H1 (cell line): ENCODE measurements at regions not wholly inside any gene's neighbourhood (a gene's known extent, or its start where the extent isn't known, plus 50 kb on each side); places are given as distances from the start of the nearest gene placed in this dataset.

Experiments used
- CTCF ChIA-PET: fragments of 300-600 bp; sonication (Branson Sonifier 250); formaldehyde crosslinking; loops from one replicate; lab custom pipeline; 2021; ENCODE audit not compliant: partially characterized antibody; lab: Charles Lee
- POLR2A ChIA-PET: fragments of 300-600 bp; sonication (Branson Sonifier 250); formaldehyde crosslinking; loops from one replicate; lab custom pipeline; 2021; ENCODE audit warnings: inconsistent platforms; ENCODE audit not compliant: partially characterized antibody; lab: Charles Lee
- DNase-seq, 2 experiments: peaks; one replicate each; pipeline versions ENCODE4 v3.0.0 to v3.0.0-alpha.2; 2010 to 2022; ENCODE audit warnings: low spot score in 2 of 2, low read depth in 1 of 2, mixed read lengths in 1 of 2
- FAIRE-seq: peaks from 2 replicates; lab custom pipeline; 2011; peaks lifted over from hg19 to GRCh38; lab: Jason Lieb, UNC
- H2AFZ ChIP-seq: 2 replicates; pipeline ENCODE4 v1.8.1; 2012; ENCODE audit warnings: low read length, inconsistent platforms
- H2AK5ac ChIP-seq: 2 replicates; pipeline ENCODE4 v1.6.1; 2013; ENCODE audit warnings: low read depth, low read length
- H2BK120ac ChIP-seq: replicated peaks from 2 replicates; pipeline ENCODE3; 2013; ENCODE audit warnings: low read depth, low read length, inconsistent platforms
- H2BK12ac ChIP-seq: 2 replicates; pipeline ENCODE4 v1.6.1; 2013; ENCODE audit warnings: low read depth, low read length
- H2BK15ac ChIP-seq: 2 replicates; pipeline ENCODE4 v1.6.1; 2013; ENCODE audit warnings: low read length
- H2BK20ac ChIP-seq: 2 replicates; pipeline ENCODE4 v1.6.1; 2013; ENCODE audit warnings: low read length
- H2BK5ac ChIP-seq: 2 replicates; pipeline ENCODE4 v1.6.1; 2013; ENCODE audit warnings: low read depth, low read length
- H3K14ac ChIP-seq: 2 replicates; pipeline ENCODE4 v1.6.1; 2013; ENCODE audit warnings: inconsistent platforms; ENCODE audit not compliant: insufficient read length
- H3K18ac ChIP-seq: 2 replicates; pipeline ENCODE4 v1.6.1; 2013; ENCODE audit warnings: low read length; ENCODE audit errors: extremely low read depth
- H3K23ac ChIP-seq: 2 replicates; pipeline ENCODE4 v1.6.1; 2013; ENCODE audit warnings: inconsistent platforms; ENCODE audit not compliant: insufficient read length
- H3K23me2 ChIP-seq: 2 replicates; pipeline ENCODE4 v1.6.1; 2013; ENCODE audit warnings: low read depth, low read length
- H3K27ac ChIP-seq: 2 replicates; pipeline ENCODE4 v1.6.1; 2011; ENCODE audit warnings: low read depth, low read length, inconsistent platforms
- H3K27me3 ChIP-seq, 4 experiments: replicated peaks in 1 of 4; 1 replicate in 1 of 4; 2 replicates in 3 of 4; pipeline versions ENCODE4 v1.6.1 to v1.8.1; 2011 to 2013; ENCODE audit warnings: low read length in 3 of 4, mild to moderate bottlenecking in 3 of 4, inconsistent platforms in 2 of 4, mixed read lengths in 2 of 4, moderate library complexity in 1 of 4; ENCODE audit not compliant: control insufficient read depth in 3 of 4, insufficient read depth in 3 of 4; ENCODE audit errors: extremely low read depth in 1 of 4
- H3K36me3 ChIP-seq, 4 experiments: 2 replicates each; pipeline versions ENCODE4 v1.6.1 to v1.8.1; 2011 to 2013; ENCODE audit warnings: mild to moderate bottlenecking in 4 of 4, low read length in 3 of 4, moderate library complexity in 2 of 4, control low read depth in 1 of 4, inconsistent platforms in 1 of 4; ENCODE audit not compliant: insufficient read depth in 4 of 4, control insufficient read depth in 2 of 4
- H3K4ac ChIP-seq: replicated peaks from 2 replicates; pipeline ENCODE3; 2013; ENCODE audit warnings: low read length, low read depth, mixed read lengths, inconsistent platforms; ENCODE audit not compliant: insufficient read length
- H3K4me1 ChIP-seq, 4 experiments: replicated peaks in 1 of 4; 1 replicate in 1 of 4; 2 replicates in 3 of 4; pipeline versions ENCODE4 v1.6.1 to v1.8.1; 2011 to 2013; ENCODE audit warnings: low read length in 3 of 4, inconsistent platforms in 2 of 4, mixed read lengths in 1 of 4; ENCODE audit not compliant: insufficient read depth in 4 of 4, control insufficient read depth in 3 of 4
- H3K4me2 ChIP-seq, 2 experiments: 2 replicates each; pipeline versions ENCODE4 v1.6.1 to v1.8.1; 2011 to 2013; ENCODE audit warnings: low read depth in 2 of 2, low read length in 2 of 2, control low read depth in 1 of 2, inconsistent platforms in 1 of 2, mild to moderate bottlenecking in 1 of 2; ENCODE audit not compliant: insufficient read depth in 1 of 2
- H3K4me3 ChIP-seq, 4 experiments: fragments of 200-600, 300-600 bp in 1 of 4; sonication (generic), shearing (Covaris generic), sonication (Bioruptor Twin) in 1 of 4; 2 replicates each; pipeline versions ENCODE4 v1.5.1 to v1.8.1; 2011 to 2016; ENCODE audit warnings: low read length in 4 of 4, low read depth in 3 of 4, control low read depth in 2 of 4, inconsistent platforms in 2 of 4, mild to moderate bottlenecking in 2 of 4, mixed read lengths in 1 of 4, moderate library complexity in 1 of 4; ENCODE audit not compliant: insufficient read depth in 2 of 4; ENCODE audit errors: extremely low read depth in 1 of 4
- H3K56ac ChIP-seq: replicated peaks from 2 replicates; pipeline ENCODE3; 2013; ENCODE audit warnings: low read depth, mild to moderate bottlenecking, mixed read lengths, low read length, inconsistent platforms; ENCODE audit not compliant: insufficient read length
- H3K79me1 ChIP-seq: 2 replicates; pipeline ENCODE4 v1.6.1; 2013; ENCODE audit warnings: low read depth, low read length, control low read depth
- H3K79me2 ChIP-seq, 2 experiments: 2 replicates each; pipeline versions ENCODE4 v1.6.1 to v1.8.1; 2012 to 2013; ENCODE audit warnings: low read length in 2 of 2, mild to moderate bottlenecking in 2 of 2, inconsistent platforms in 1 of 2; ENCODE audit not compliant: insufficient read depth in 2 of 2, control insufficient read depth in 1 of 2
- H3K9ac ChIP-seq, 4 experiments: replicated peaks in 1 of 4; 1 replicate in 1 of 4; 2 replicates in 3 of 4; pipeline versions ENCODE4 v1.6.1 to v1.8.1; 2011 to 2013; ENCODE audit warnings: low read depth in 3 of 4, low read length in 3 of 4, control low read depth in 2 of 4, mild to moderate bottlenecking in 2 of 4, moderate library complexity in 2 of 4, inconsistent platforms in 1 of 4; ENCODE audit errors: extremely low read depth in 1 of 4
- H3K9me3 ChIP-seq, 2 experiments: 2 replicates each; pipeline versions ENCODE4 v1.6.1 to v1.8.1; 2012 to 2013; ENCODE audit warnings: mild to moderate bottlenecking in 2 of 2, moderate library complexity in 2 of 2, control low read depth in 1 of 2, inconsistent platforms in 1 of 2, low read depth in 1 of 2, low read length in 1 of 2, mixed read lengths in 1 of 2; ENCODE audit not compliant: insufficient read depth in 2 of 2
- H4K20me1 ChIP-seq, 2 experiments: replicated peaks in 1 of 2; 2 replicates each; pipeline versions ENCODE3 to v1.8.1; 2011 to 2013; ENCODE audit warnings: inconsistent platforms in 2 of 2, low read length in 2 of 2, mild to moderate bottlenecking in 1 of 2; ENCODE audit not compliant: insufficient read depth in 2 of 2, control insufficient read depth in 1 of 2
- H4K5ac ChIP-seq: 2 replicates; pipeline ENCODE4 v1.6.1; 2013; ENCODE audit warnings: low read length, low read depth, mixed read lengths, inconsistent platforms; ENCODE audit not compliant: insufficient read length
- H4K8ac ChIP-seq: 2 replicates; pipeline ENCODE4 v1.8.0; 2013; ENCODE audit warnings: mild to moderate bottlenecking, moderate library complexity, low read length, inconsistent platforms; ENCODE audit not compliant: insufficient read depth; ENCODE audit errors: extremely low read depth
- H4K91ac ChIP-seq: replicated peaks from 2 replicates; pipeline ENCODE3; 2013; ENCODE audit warnings: low read length, mixed read lengths, inconsistent platforms; ENCODE audit not compliant: insufficient read length
- KDM1A ChIP-seq: fragments of 200-600, 300-600 bp; sonication (generic); IDR thresholded peaks from 2 replicates; pipeline ENCODE4 v1.7.1; 2016; ENCODE audit warnings: mild to moderate bottlenecking, low read length, borderline replicate concordance
- KDM5A ChIP-seq: fragments of 200-600 bp; IDR thresholded peaks from 2 replicates; pipeline ENCODE4 v1.7.1; 2012; ENCODE audit warnings: mild to moderate bottlenecking, low read length, inconsistent platforms, mixed read lengths
- MAFK ChIP-seq: IDR thresholded peaks from 2 replicates; pipeline ENCODE4 v1.6.1; 2012; ENCODE audit warnings: low read depth, mild to moderate bottlenecking, improper control_type of control experiment, low read length
- RAD21 ChIP-seq, 2 experiments: IDR thresholded peaks in 1 of 2; conservative IDR thresholded peaks in 1 of 2; 2 replicates each; pipeline ENCODE4 v1.6.1; 2011; ENCODE audit warnings: low read depth in 2 of 2, low read length in 2 of 2, improper control_type of control experiment in 1 of 2, inconsistent platforms in 1 of 2, mild to moderate bottlenecking in 1 of 2, moderate library complexity in 1 of 2
- SP1 ChIP-seq: IDR thresholded peaks from 2 replicates; pipeline ENCODE4 v1.6.1; 2011; ENCODE audit warnings: low read depth, low read length
- WGBS, 2 experiments: shearing (Covaris generic) in 1 of 2; methylation state at CpG; one replicate each; pipeline versions ENCODE4 v1.1.6 to v1.1.7; 2013 to 2015; ENCODE audit warnings: low lambda C conversion rate in 2 of 2, mixed read lengths in 2 of 2, inconsistent platforms in 1 of 2, low coverage in 1 of 2, missing lambda C conversion rate in 1 of 2; ENCODE audit not compliant: insufficient replicate concordance in 2 of 2, insufficient coverage in 1 of 2, insufficient read length in 1 of 2; ENCODE audit errors: extremely low coverage in 1 of 2, missing lambda C conversion rate in 1 of 2; 5-methylcytosine and 5-hydroxymethylcytosine counted together
- TF ChIP-seq, protein P1 (sequence below), 3 experiments: IDR thresholded peaks; 1 replicate in 2 of 3; 2 replicates in 1 of 3; pipeline versions ENCODE4 v1.5.1 to v1.6.1; 2011; ENCODE audit warnings: low read length in 3 of 3, mild to moderate bottlenecking in 3 of 3, inconsistent platforms in 2 of 3, low read depth in 1 of 3, moderate library complexity in 1 of 3; ENCODE audit not compliant: insufficient read depth in 1 of 3; ENCODE audit errors: control extremely low read depth in 1 of 3

DNA sequence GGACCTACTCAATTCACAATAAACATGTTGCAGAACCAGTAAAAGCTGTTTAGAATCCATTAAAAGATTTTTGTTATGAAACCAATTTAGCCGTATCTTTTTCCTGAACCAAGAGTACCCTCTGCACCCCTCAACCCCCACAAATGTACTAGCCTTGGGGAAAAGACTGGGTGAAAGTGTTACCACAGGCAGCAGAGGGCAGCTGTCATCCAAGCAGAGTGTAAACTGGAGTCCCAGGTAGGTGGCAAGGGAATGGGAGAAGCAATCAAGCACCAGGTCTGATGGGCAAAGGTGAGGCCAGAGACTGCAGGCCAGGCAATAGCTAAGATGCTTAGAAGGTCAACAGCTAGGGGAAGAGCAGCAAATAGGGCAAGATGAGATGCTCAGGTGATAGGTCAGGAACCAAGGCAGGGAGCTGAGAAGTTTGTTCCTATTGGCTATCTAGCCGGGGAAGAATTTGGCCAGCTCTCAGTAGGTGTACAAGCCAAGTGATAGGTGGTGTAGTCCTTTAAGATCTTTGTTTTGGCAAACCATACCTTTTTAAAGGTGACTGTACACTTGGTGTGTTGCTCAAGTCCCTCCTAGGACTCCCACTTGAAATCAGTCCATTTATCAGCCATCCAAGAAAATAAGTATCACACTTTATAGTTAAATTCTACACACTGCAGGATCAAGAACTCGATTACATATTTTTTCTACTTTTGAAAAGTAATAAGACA is 77.8 kb upstream of the CCDC112 start:
- Histone ChIP-seq H3K23ac (no peak overlapping the region), H3K18ac (no peak overlapping the region), H3K56ac (no peak overlapping the region), H3K27ac (no peak overlapping the region), H2BK12ac (no peak overlapping the region; the same call in 1 of the 2 replicates), H3K36me3 (no peaks in the 10 kb centered on the region), H2BK15ac (no peak overlapping the region), H3K27me3 (no peaks in the 10 kb centered on the region), H3K9ac (no peak overlapping the region), H3K4me2 (no peak overlapping the region), H2BK120ac (no peak overlapping the region), H3K79me1 (no peaks in the 10 kb centered on the region), H4K8ac (no peak overlapping the region), H2AK5ac (no peak overlapping the region), H2BK5ac (no peak overlapping the region), H3K23me2 (no peaks in the 10 kb centered on the region), H3K4me3 (no peak overlapping the region), H4K91ac (no peak overlapping the region), H3K4ac (no peak overlapping the region), H2BK20ac (no peak overlapping the region; the same call in 1 of the 2 replicates), H3K14ac (no peak overlapping the region), H3K4me1 (peaks cover 0 to 8% (median 4%) of the 10 kb centered on the region in 4 experiments; a peak in 5 of 7 replicates), H2AFZ (no peak overlapping the region), H4K5ac (no peak overlapping the region), H3K9me3 (no peaks in the 10 kb centered on the region), H3K79me2 (no peaks in the 10 kb centered on the region), H4K20me1 (no peaks in the 10 kb centered on the region)
- DNase-seq (no peak), FAIRE-seq (no peak)
- ChIA-PET POLR2A (no interaction called here), CTCF (interaction anchor here (0.6 to 3.1 kb wide), 14 partner anchors 10 to 211 kb away, joined by 3 to 17 read pairs (median 3); no protein-coding TSS in a partner anchor)
- WGBS, 2 experiments, result 97% methylated on average over 3 of the region's 3 CpGs; no CpG with 5 or more reads in 1 of the 2 experiments
- TF ChIP-seq KDM5A (no peak), RAD21 (IDR thresholded peaks at IDR 0.05 in 1 of 2, conservative IDR thresholded peaks at IDR 0.05 in 1 of 2; ENCODE audit: low read depth in 2 of 2, low read length in 2 of 2) (peak; percentile 50 to 65), SP1 (no peak), KDM1A (no peak), MAFK (no peak)
- TF ChIP-seq, protein P1, sequence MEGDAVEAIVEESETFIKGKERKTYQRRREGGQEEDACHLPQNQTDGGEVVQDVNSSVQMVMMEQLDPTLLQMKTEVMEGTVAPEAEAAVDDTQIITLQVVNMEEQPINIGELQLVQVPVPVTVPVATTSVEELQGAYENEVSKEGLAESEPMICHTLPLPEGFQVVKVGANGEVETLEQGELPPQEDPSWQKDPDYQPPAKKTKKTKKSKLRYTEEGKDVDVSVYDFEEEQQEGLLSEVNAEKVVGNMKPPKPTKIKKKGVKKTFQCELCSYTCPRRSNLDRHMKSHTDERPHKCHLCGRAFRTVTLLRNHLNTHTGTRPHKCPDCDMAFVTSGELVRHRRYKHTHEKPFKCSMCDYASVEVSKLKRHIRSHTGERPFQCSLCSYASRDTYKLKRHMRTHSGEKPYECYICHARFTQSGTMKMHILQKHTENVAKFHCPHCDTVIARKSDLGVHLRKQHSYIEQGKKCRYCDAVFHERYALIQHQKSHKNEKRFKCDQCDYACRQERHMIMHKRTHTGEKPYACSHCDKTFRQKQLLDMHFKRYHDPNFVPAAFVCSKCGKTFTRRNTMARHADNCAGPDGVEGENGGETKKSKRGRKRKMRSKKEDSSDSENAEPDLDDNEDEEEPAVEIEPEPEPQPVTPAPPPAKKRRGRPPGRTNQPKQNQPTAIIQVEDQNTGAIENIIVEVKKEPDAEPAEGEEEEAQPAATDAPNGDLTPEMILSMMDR (IDR thresholded peaks at IDR 0.05; ENCODE audit: control extremely low read depth in 1 of 3, insufficient read depth in 1 of 3, low read depth in 1 of 3, low read length in 3 of 3), result peak; percentile 25 to 42 (median 35)
